T-helper 1 cell treated with Interleukin-12 subunit alpha and Interleukin-12 subunit beta and Interleukin-4 antibody, amounts not matched to agents 30 μg/mL and 1 μg/mL, for 36 hours (primary cell): ENCODE measurements at regions not wholly inside any gene's neighbourhood (a gene's known extent, or its start where the extent isn't known, plus 50 kb on each side); places are given as distances from the start of the nearest gene placed in this dataset.

Source experiments
- H3K27ac Mint-ChIP-seq: one replicate; pipeline ENCODE4 v1.8.0; 2021; ENCODE audit warnings: mild to moderate bottlenecking, mixed read lengths
- H3K27me3 Mint-ChIP-seq: one replicate; pipeline ENCODE4 v1.8.0; 2021; ENCODE audit warnings: low read depth, mixed read lengths
- H3K36me3 Mint-ChIP-seq: one replicate; pipeline ENCODE4 v1.8.0; 2021; ENCODE audit warnings: low read depth, mixed read lengths
- H3K4me1 Mint-ChIP-seq: one replicate; pipeline ENCODE4 v1.8.0; 2021; ENCODE audit warnings: low read depth, mixed read lengths
- H3K4me3 Mint-ChIP-seq: one replicate; pipeline ENCODE4 v1.8.0; 2021; ENCODE audit warnings: mild to moderate bottlenecking, moderate library complexity, mixed read lengths
- H3K9me3 Mint-ChIP-seq: one replicate; pipeline ENCODE4 v1.8.0; 2021; ENCODE audit warnings: mixed read lengths

GRCh38 chr13:55705526-55705925 lies 1435.2 kb upstream of the PRR20A start:
- Mint-ChIP-seq H3K36me3 (no peaks in the 10 kb centered on the region), H3K9me3 (peaks cover 10% of the 10 kb centered on the region), H3K4me1 (no peaks in the 10 kb centered on the region), H3K27me3 (no peaks in the 10 kb centered on the region), H3K4me3 (no peak overlapping the region), H3K27ac (no peak overlapping the region)

DNA sequence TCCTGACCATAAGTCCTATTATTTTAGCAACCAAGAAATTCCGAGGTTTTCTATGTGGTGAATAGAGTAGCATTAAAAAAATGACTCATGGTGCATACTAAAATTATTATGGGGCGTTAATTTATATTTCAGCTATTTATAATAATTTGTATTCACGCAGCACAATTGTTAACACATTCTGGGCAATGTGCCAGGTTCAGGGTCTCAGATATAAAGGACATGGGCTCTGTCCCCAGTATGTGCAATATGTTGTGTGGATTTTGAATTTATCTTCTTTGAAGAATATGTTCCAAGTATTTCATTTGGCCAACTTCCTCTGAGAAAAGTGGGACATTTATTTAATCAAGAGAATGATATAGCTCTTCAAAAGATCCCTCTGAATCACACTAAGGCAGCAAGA lies 1434.7 kb upstream of the PRR20A start:
- Mint-ChIP-seq H3K9me3 (peaks cover 10% of the 10 kb centered on the region), H3K27ac (no peak overlapping the region), H3K4me1 (no peaks in the 10 kb centered on the region), H3K36me3 (no peaks in the 10 kb centered on the region), H3K27me3 (no peaks in the 10 kb centered on the region), H3K4me3 (no peak overlapping the region)

DNA sequence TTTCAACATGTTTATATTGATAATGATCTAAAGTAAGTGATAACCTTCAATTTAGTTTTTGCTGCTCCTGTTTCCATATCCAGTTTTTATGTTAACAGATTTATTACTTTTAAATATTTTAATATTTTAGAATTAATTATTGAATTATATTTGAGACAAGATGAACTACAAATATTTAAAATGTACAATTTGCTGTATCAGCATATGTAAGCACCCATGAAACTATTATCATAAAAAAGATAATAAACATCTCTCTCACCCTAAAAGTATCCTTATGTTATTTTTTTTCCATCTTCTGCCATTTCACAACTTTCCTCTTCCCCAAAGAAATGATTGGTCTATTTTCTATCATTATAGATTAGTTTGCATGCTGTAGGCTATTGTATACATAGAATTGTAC lies 1426.6 kb upstream of the PRR20A start:
- Mint-ChIP-seq H3K27me3 (no peaks in the 10 kb centered on the region), H3K4me1 (no peaks in the 10 kb centered on the region), H3K27ac (no peak overlapping the region), H3K9me3 (peaks cover 24% of the 10 kb centered on the region), H3K36me3 (no peaks in the 10 kb centered on the region), H3K4me3 (no peak overlapping the region)

GRCh38 chr13:55727683-55728082 lies 1413.0 kb upstream of the PRR20A start:
- peaks cover 27% of the 10 kb centered on the region for H3K9me3 Mint-ChIP-seq
- no peaks in the 10 kb centered on the region for H3K27me3 Mint-ChIP-seq
- no peak overlapping the region for H3K27ac Mint-ChIP-seq
- H3K4me1 Mint-ChIP-seq, result no peaks in the 10 kb centered on the region
- no peaks in the 10 kb centered on the region for H3K36me3 Mint-ChIP-seq
- no peak overlapping the region for H3K4me3 Mint-ChIP-seq

GRCh38 chr13:55728247-55728646 lies 1412.5 kb upstream of the PRR20A start:
- no peaks in the 10 kb centered on the region for H3K4me1 Mint-ChIP-seq
- no peak overlapping the region for H3K27ac Mint-ChIP-seq
- H3K9me3 Mint-ChIP-seq, result peaks cover 31% of the 10 kb centered on the region
- H3K27me3 Mint-ChIP-seq, result no peaks in the 10 kb centered on the region
- no peak overlapping the region for H3K4me3 Mint-ChIP-seq
- no peaks in the 10 kb centered on the region for H3K36me3 Mint-ChIP-seq

DNA sequence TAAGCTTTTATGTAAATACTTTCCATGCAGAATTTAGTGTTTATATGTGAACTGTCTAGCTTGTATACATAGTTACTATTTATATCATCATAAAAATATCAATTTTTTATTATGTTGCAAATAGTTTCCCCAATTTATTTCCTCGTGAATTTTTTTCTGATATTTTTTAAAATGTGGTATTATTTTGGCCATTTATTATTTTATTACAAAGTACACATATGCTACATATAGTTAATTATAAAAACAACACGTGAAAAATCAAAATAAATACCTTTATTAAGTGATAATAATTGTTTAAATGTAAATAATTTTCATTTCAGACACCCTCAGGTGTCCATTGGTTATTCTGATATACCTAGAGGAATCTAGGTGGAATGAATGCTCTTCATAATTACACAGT lies 1394.9 kb upstream of the PRR20A start:
- H3K36me3 Mint-ChIP-seq, result no peaks in the 10 kb centered on the region
- H3K9me3 Mint-ChIP-seq, result peaks cover 11% of the 10 kb centered on the region
- H3K27me3 Mint-ChIP-seq, result no peaks in the 10 kb centered on the region
- no peak overlapping the region for H3K4me3 Mint-ChIP-seq
- no peak overlapping the region for H3K27ac Mint-ChIP-seq
- H3K4me1 Mint-ChIP-seq, result no peaks in the 10 kb centered on the region

DNA sequence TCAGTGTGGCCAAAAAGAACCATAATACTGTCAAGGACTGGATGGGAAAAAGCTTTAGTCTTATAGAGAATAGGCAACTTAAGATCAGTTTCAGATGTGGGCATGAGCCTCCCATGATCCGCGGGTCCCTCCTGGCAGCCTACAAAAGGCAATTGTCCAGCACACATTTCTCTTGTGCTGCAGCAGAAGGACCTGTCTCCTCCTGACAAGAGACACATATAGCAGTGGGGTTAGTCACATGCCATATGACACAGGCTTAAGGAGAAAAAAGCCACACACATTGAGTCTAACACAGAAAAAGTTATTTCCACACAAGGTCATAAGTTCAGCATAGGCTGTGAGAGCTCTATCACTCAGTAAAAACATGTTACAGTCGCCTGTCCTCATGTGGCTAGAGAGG lies 1378.7 kb upstream of the PRR20A start:
- no peak overlapping the region for H3K4me3 Mint-ChIP-seq
- H3K27me3 Mint-ChIP-seq, result no peaks in the 10 kb centered on the region
- no peak overlapping the region for H3K27ac Mint-ChIP-seq
- no peaks in the 10 kb centered on the region for H3K4me1 Mint-ChIP-seq
- no peaks in the 10 kb centered on the region for H3K36me3 Mint-ChIP-seq
- peaks cover 7% of the 10 kb centered on the region for H3K9me3 Mint-ChIP-seq

GRCh38 chr13:55777612-55778011 lies 1363.1 kb upstream of the PRR20A start:
- Mint-ChIP-seq H3K4me3 (no peak overlapping the region), H3K4me1 (no peaks in the 10 kb centered on the region), H3K9me3 (peaks cover 9% of the 10 kb centered on the region), H3K27me3 (no peaks in the 10 kb centered on the region), H3K36me3 (no peaks in the 10 kb centered on the region), H3K27ac (no peak overlapping the region)

DNA sequence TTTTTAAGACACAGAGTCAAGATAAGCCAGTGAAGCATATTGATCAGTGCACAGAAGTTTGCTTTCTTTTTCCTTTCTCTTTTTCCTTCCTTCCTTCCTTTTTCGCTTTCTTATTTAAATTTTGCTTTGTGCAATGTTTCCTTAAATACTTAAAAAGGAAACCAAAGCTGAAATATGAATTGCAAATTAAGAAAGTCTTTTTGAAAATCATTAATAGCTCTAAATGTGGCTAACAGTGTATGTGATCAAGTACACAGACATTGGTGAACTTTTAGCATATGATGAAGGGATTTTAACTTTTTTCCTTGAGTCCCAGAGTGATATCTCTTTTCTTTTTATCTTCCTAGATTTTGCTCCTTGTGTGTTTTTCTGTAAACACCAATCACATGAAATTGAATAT lies 1356.9 kb upstream of the PRR20A start:
- no peaks in the 10 kb centered on the region for H3K4me1 Mint-ChIP-seq
- H3K4me3 Mint-ChIP-seq, result no peak overlapping the region
- no peaks in the 10 kb centered on the region for H3K36me3 Mint-ChIP-seq
- peaks cover 12% of the 10 kb centered on the region for H3K9me3 Mint-ChIP-seq
- H3K27ac Mint-ChIP-seq, result no peak overlapping the region
- H3K27me3 Mint-ChIP-seq, result no peaks in the 10 kb centered on the region

GRCh38 chr13:55788548-55788947 lies 1352.2 kb upstream of the PRR20A start:
- Mint-ChIP-seq H3K27me3 (no peaks in the 10 kb centered on the region), H3K36me3 (no peaks in the 10 kb centered on the region), H3K9me3 (peaks cover 14% of the 10 kb centered on the region), H3K4me1 (no peaks in the 10 kb centered on the region), H3K27ac (no peak overlapping the region), H3K4me3 (no peak overlapping the region)

DNA sequence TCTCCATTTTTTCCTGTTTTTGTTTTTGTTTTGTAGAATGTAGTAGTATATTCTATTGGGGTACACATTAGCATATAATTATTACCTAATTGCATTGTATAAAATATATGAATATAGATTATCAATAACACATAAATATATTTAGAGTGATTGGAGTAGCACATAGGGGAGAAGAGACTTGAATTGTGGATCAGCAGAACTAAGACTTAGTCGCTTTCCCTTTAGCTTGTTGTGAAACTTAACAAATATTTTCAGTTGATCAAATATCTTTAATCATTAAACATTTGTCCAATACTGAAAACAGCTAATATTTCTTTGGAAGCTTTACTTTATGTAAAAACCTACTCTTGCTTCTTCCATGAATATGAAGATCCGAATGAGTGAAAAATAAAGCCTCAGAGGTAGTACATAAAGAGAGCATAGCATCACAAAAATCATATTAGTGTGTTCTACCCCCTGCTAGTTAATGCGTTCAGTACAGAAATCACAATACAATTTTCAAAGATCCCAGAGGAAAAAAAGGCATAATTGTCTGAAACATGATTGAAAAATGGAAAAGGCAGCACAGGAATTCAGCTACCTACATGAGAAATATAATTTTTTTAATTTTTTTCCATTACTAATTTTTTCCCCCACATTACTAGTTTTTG lies 1348.0 kb upstream of the PRR20A start:
- H3K27me3 Mint-ChIP-seq, result no peaks in the 10 kb centered on the region
- no peak overlapping the region for H3K4me3 Mint-ChIP-seq
- H3K9me3 Mint-ChIP-seq, result peaks cover 15% of the 10 kb centered on the region
- H3K4me1 Mint-ChIP-seq, result no peaks in the 10 kb centered on the region
- H3K27ac Mint-ChIP-seq, result no peak overlapping the region
- no peaks in the 10 kb centered on the region for H3K36me3 Mint-ChIP-seq

DNA sequence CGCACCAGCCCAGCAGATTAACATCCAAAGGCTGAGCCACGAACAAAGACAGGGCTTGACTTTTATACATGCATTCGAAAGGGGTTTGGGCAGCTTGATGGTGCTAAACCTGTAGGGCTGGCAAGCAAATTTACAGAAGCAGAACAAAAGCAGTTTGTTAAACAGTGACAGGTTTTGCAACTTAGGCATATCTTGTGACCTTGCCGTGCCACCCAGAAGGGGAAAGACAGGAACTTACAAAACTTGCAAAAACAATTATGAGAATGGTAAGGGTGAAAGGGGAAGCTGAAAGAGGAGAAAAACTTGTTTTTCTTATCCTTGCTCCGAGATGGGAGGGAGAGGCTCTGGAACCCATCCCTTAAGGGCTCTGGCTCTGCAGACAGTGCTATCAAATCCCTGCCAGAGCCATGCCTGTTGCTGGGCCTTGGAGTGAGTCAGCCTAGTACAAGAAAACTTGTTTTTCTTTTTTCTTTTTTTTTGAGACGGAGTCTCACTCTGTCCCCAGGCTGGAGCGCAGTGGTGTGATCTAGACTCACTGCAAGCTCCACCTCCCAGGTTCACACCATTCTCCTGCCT lies 1325.2 kb upstream of the PRR20A start:
- no peak overlapping the region for H3K4me3 Mint-ChIP-seq
- no peaks in the 10 kb centered on the region for H3K4me1 Mint-ChIP-seq
- no peak overlapping the region for H3K27ac Mint-ChIP-seq
- H3K9me3 Mint-ChIP-seq, result peaks cover 10% of the 10 kb centered on the region
- no peaks in the 10 kb centered on the region for H3K27me3 Mint-ChIP-seq
- H3K36me3 Mint-ChIP-seq, result no peaks in the 10 kb centered on the region

GRCh38 chr13:55816976-55817601 lies 1323.6 kb upstream of the PRR20A start:
- Mint-ChIP-seq H3K27ac (no peak overlapping the region), H3K4me3 (no peak overlapping the region), H3K36me3 (no peaks in the 10 kb centered on the region), H3K27me3 (no peaks in the 10 kb centered on the region), H3K4me1 (no peaks in the 10 kb centered on the region), H3K9me3 (peaks cover 10% of the 10 kb centered on the region)

- no peaks in the 10 kb centered on the region for H3K36me3 Mint-ChIP-seq
- no peak overlapping the region for H3K4me3 Mint-ChIP-seq
- no peaks in the 10 kb centered on the region for H3K4me1 Mint-ChIP-seq
- H3K9me3 Mint-ChIP-seq, result no peaks in the 10 kb centered on the region
- H3K27me3 Mint-ChIP-seq, result no peaks in the 10 kb centered on the region
- no peak overlapping the region for H3K27ac Mint-ChIP-seq
Measured at GRCh38 chr13:55820817-55821216, 1319.9 kb upstream of the PRR20A start.

DNA sequence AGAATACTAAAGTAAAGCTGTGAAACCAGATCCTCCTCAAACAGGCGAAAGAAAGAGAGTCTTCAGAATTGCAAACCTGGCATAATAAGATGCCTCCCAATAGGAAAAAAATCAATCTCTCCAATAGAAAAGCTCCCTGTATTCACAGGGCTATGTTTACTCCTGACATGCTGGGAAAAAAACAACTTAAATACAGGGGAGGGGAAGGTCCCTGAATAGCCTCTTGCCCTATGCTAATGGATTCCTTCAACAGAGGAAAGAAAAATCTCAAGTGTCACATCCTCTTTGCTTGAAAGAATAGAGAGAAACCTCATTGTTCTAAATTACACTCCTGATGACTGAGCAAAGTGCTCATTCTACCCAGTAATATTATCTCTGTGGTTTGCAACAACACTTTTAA lies 1271.1 kb upstream of the PRR20A start:
- peaks cover 20% of the 10 kb centered on the region for H3K9me3 Mint-ChIP-seq
- H3K4me3 Mint-ChIP-seq, result no peak overlapping the region
- H3K27me3 Mint-ChIP-seq, result no peaks in the 10 kb centered on the region
- H3K27ac Mint-ChIP-seq, result no peak overlapping the region
- H3K36me3 Mint-ChIP-seq, result no peaks in the 10 kb centered on the region
- H3K4me1 Mint-ChIP-seq, result no peaks in the 10 kb centered on the region
